IMR-90 (cell line): ENCODE measurements at regions not wholly inside any gene's neighbourhood (a gene's known extent, or its start where the extent isn't known, plus 50 kb on each side); places are given as distances from the start of the nearest gene placed in this dataset.

ENCODE experiments used
- ATAC-seq: fragments of 200-7000 bp; cut with Tn5 transposase; 2 replicates; pipeline ENCODE4 v1.9.1; 2020; ENCODE audit warnings: low read depth, mild to moderate bottlenecking, moderate library complexity
- BruUV-seq: library from RNA; stranded (reverse); fragments of 400-500 nt; replicated peaks from 2 replicates; lab custom pipeline; 2021; lab: Mats Ljungman, UMichigan
- CTCF ChIA-PET: fragments of 300-600 bp; formaldehyde crosslinking; extraction: SDS; loops from one replicate; lab custom pipeline; 2021; ENCODE audit warnings: antibody characterized with exemption; lab: Yijun Ruan, JAX
- POLR2A ChIA-PET: fragments of 300-600 bp; sonication (Branson Sonifier 250); formaldehyde crosslinking; loops from one replicate; lab custom pipeline; 2022; ENCODE audit warnings: antibody characterized with exemption; ENCODE audit not compliant: unreplicated experiment; lab: Charles Lee
- DNase-seq: peaks from one replicate; pipeline ENCODE4 v3.0.0; 2013
- H2AFZ ChIP-seq: replicated peaks from 2 replicates; pipeline ENCODE3; 2013; ENCODE audit warnings: low read length, mild to moderate bottlenecking; ENCODE audit not compliant: poor library complexity
- H2AK5ac ChIP-seq: 2 replicates; pipeline ENCODE4 v1.6.1; 2013; ENCODE audit warnings: low read depth, low read length, inconsistent platforms
- H2AK9ac ChIP-seq: replicated peaks from 2 replicates; pipeline ENCODE3; 2013; ENCODE audit warnings: mild to moderate bottlenecking, low read depth, low read length, moderate library complexity; ENCODE audit not compliant: poor library complexity
- H2BK120ac ChIP-seq: 2 replicates; pipeline ENCODE4 v1.6.1; 2013; ENCODE audit warnings: low read depth, low read length, inconsistent platforms
- H2BK15ac ChIP-seq: 3 replicates; pipeline ENCODE4 v1.6.1; 2013; ENCODE audit warnings: low read depth, low read length, inconsistent platforms
- H2BK20ac ChIP-seq: 2 replicates; pipeline ENCODE4 v1.6.1; 2013; ENCODE audit warnings: low read depth, mild to moderate bottlenecking, inconsistent platforms, low read length, moderate library complexity
- H2BK5ac ChIP-seq: 2 replicates; pipeline ENCODE4 v1.6.1; 2013; ENCODE audit warnings: mild to moderate bottlenecking, low read depth, low read length, inconsistent platforms; ENCODE audit not compliant: poor library complexity, severe bottlenecking
- H3K14ac ChIP-seq: replicated peaks from 2 replicates; pipeline ENCODE4 v1.6.1; 2013; ENCODE audit warnings: low read depth, low read length, inconsistent platforms
- H3K18ac ChIP-seq: 2 replicates; pipeline ENCODE4 v1.6.1; 2013; ENCODE audit warnings: low read depth, low read length, control low read depth
- H3K23ac ChIP-seq: 2 replicates; pipeline ENCODE4 v1.6.1; 2013; ENCODE audit warnings: low read depth, low read length, inconsistent platforms
- H3K27ac ChIP-seq: 2 replicates; pipeline ENCODE4 v1.5.1; 2013; ENCODE audit warnings: mild to moderate bottlenecking, control low read depth, low read length; ENCODE audit not compliant: insufficient read depth
- H3K27me3 ChIP-seq: 2 replicates; pipeline ENCODE4 v1.6.1; 2013; ENCODE audit warnings: low read length; ENCODE audit not compliant: control insufficient read depth, insufficient read depth
- H3K36me3 ChIP-seq: 2 replicates; pipeline ENCODE4 v1.6.1; 2013; ENCODE audit warnings: low read length, mixed read lengths; ENCODE audit not compliant: control insufficient read depth, insufficient read depth
- H3K4ac ChIP-seq: 2 replicates; pipeline ENCODE4 v1.6.1; 2013; ENCODE audit warnings: low read depth, low read length, inconsistent platforms
- H3K4me1 ChIP-seq: 2 replicates; pipeline ENCODE4 v1.6.1; 2013; ENCODE audit warnings: low read length, mixed read lengths; ENCODE audit not compliant: control insufficient read depth, insufficient read depth
- H3K4me2 ChIP-seq: 2 replicates; pipeline ENCODE4 v1.6.1; 2013; ENCODE audit warnings: low read depth, mild to moderate bottlenecking, control low read depth, low read length, moderate library complexity
- H3K4me3 ChIP-seq: 2 replicates; pipeline ENCODE4 v1.5.1; 2013; ENCODE audit warnings: low read depth, mild to moderate bottlenecking, control low read depth, low read length, moderate library complexity; ENCODE audit not compliant: insufficient read depth
- H3K56ac ChIP-seq: 2 replicates; pipeline ENCODE4 v1.6.1; 2013; ENCODE audit warnings: low read length, inconsistent platforms; ENCODE audit not compliant: insufficient read depth; ENCODE audit errors: extremely low read depth
- H3K79me1 ChIP-seq, 2 experiments: 2 replicates each; pipeline ENCODE4 v1.6.1; 2013; ENCODE audit warnings: low read length in 2 of 2, inconsistent platforms in 1 of 2, low read depth in 1 of 2
- H3K9ac ChIP-seq: 2 replicates; pipeline ENCODE4 v1.6.1; 2013; ENCODE audit warnings: low read depth, low read length, control low read depth
- H3K9me1 ChIP-seq: 2 replicates; pipeline ENCODE4 v1.6.1; 2013; ENCODE audit warnings: low read length, inconsistent platforms; ENCODE audit not compliant: insufficient read depth
- H3K9me3 ChIP-seq: 2 replicates; pipeline ENCODE4 v1.6.1; 2013; ENCODE audit warnings: low read length; ENCODE audit not compliant: control insufficient read depth, insufficient read depth
- H4K20me1 ChIP-seq: 2 replicates; pipeline ENCODE4 v1.6.1; 2013; ENCODE audit warnings: low read length, inconsistent platforms; ENCODE audit not compliant: insufficient read depth
- H4K5ac ChIP-seq: 2 replicates; pipeline ENCODE4 v1.6.1; 2013; ENCODE audit warnings: mild to moderate bottlenecking, low read depth, low read length, control low read depth
- H4K8ac ChIP-seq, 2 experiments: 2 replicates each; pipeline ENCODE4 v1.6.1; 2013; ENCODE audit warnings: low read depth in 2 of 2, low read length in 2 of 2, control low read depth in 1 of 2, inconsistent platforms in 1 of 2
- H4K91ac ChIP-seq: 2 replicates; pipeline ENCODE4 v1.6.1; 2013; ENCODE audit warnings: low read depth, low read length, inconsistent platforms; ENCODE audit not compliant: insufficient read depth
- BHLHE40 ChIP-seq: fragments of 150-350 bp; IDR thresholded peaks from 2 replicates; pipeline ENCODE4 v1.6.1; 2016; ENCODE audit warnings: mild to moderate bottlenecking, low read depth, low read length
- CEBPB ChIP-seq: IDR thresholded peaks from 2 replicates; pipeline ENCODE4 v1.6.1; 2012; ENCODE audit warnings: low read depth, low read length, improper control_type of control experiment
- CHD1 ChIP-seq: IDR thresholded peaks from 2 replicates; pipeline ENCODE4 v1.6.1; 2012; ENCODE audit warnings: low read depth, low read length, improper control_type of control experiment
- CTCF ChIP-seq: conservative IDR thresholded peaks from 2 replicates; pipeline ENCODE4 v1.5.1; 2012; ENCODE audit warnings: mild to moderate bottlenecking, low read depth, low read length, improper control_type of control experiment
- FOS ChIP-seq: fragments of 150-350 bp; IDR thresholded peaks from 2 replicates; pipeline ENCODE4 v1.6.1; 2016; ENCODE audit warnings: low read depth, low read length
- MAFK ChIP-seq: IDR thresholded peaks from 2 replicates; pipeline ENCODE4 v1.6.1; 2012; ENCODE audit warnings: low read depth, low read length, improper control_type of control experiment
- MAZ ChIP-seq: IDR thresholded peaks from 2 replicates; pipeline ENCODE4 v1.6.1; 2012; ENCODE audit warnings: low read depth, mild to moderate bottlenecking, low read length, improper control_type of control experiment, moderate library complexity, borderline replicate concordance
- MXI1 ChIP-seq: IDR thresholded peaks from 2 replicates; pipeline ENCODE4 v1.6.1; 2012; ENCODE audit warnings: low read depth, mild to moderate bottlenecking, low read length, moderate library complexity, borderline replicate concordance
- NFE2L2 ChIP-seq: fragments of 150-350 bp; IDR thresholded peaks from 2 replicates; pipeline ENCODE4 v1.6.1; 2016; ENCODE audit warnings: low read depth, mild to moderate bottlenecking, low read length
- POLR2A ChIP-seq: IDR thresholded peaks from 2 replicates; pipeline ENCODE4 v1.6.1; 2012; ENCODE audit warnings: mild to moderate bottlenecking, low read depth, low read length
- RAD21 ChIP-seq: IDR thresholded peaks from 2 replicates; pipeline ENCODE4 v1.6.1; 2012; ENCODE audit warnings: low read length, improper control_type of control experiment
- RCOR1 ChIP-seq: IDR thresholded peaks from 2 replicates; pipeline ENCODE4 v1.6.1; 2012; ENCODE audit warnings: mild to moderate bottlenecking, low read length, improper control_type of control experiment; ENCODE audit not compliant: insufficient replicate concordance
- RFX5 ChIP-seq: IDR thresholded peaks from 2 replicates; pipeline ENCODE4 v1.8.0; 2012; ENCODE audit warnings: low read depth, mild to moderate bottlenecking, low read length, moderate library complexity
- SMC3 ChIP-seq: fragments of 150-350 bp; IDR thresholded peaks from 2 replicates; pipeline ENCODE4 v1.6.1; 2016; ENCODE audit warnings: low read depth, mild to moderate bottlenecking, antibody characterized with exemption, low read length, moderate library complexity
- WGBS, 2 experiments: methylation state at CpG; one replicate each; pipeline versions ENCODE4 v1.1.5 to v1.1.7; 2013; ENCODE audit warnings: missing lambda C conversion rate in 2 of 2; ENCODE audit not compliant: insufficient read length in 1 of 2; ENCODE audit errors: extremely low coverage in 2 of 2; 5-methylcytosine and 5-hydroxymethylcytosine counted together
- dilution Hi-C: fragments of 300-500 bp; cut with HindIII; formaldehyde crosslinking; loops from one replicate; pipeline ENCODE4 v1.14.3; 2018; ENCODE audit warnings: low sequenced_read_pairs; ENCODE audit not compliant: unreplicated experiment
- in situ Hi-C: fragments of 300-500 bp; cut with MboI; formaldehyde crosslinking; loops from 3 replicates; pipeline ENCODE4 v1.14.3; 2019; ENCODE audit warnings: low sequenced_read_pairs, inconsistent platforms, mixed read lengths
- intact Hi-C: fragments of 100-400 bp; cut with micrococcal nuclease; formaldehyde crosslinking; loops from 2 replicates; pipeline ENCODE4 v1.10.0; 2022
- TF ChIP-seq, protein P1 (sequence below): fragments of 150-350 bp; IDR thresholded peaks from 2 replicates; pipeline ENCODE4 v1.6.1; 2017; ENCODE audit warnings: mild to moderate bottlenecking, antibody characterized with exemption, low read length, low read depth

- H4K8ac ChIP-seq: no peak overlapping the region
- H3K9ac ChIP-seq: no peak overlapping the region
- no peaks in the 10 kb centered on the region for H3K9me1 ChIP-seq
- no peaks in the 10 kb centered on the region for H3K27me3 ChIP-seq
- POLR2A ChIA-PET: no interaction called here
- H3K79me1 ChIP-seq: no peaks in the 10 kb centered on the region
- no peak overlapping the region for H2AFZ ChIP-seq
- no peak overlapping the region for H3K4ac ChIP-seq
- in situ Hi-C loops (no loop called here), dilution Hi-C loops (no loop called here), intact Hi-C loops (no loop called here)
- no peak overlapping the region for H4K91ac ChIP-seq
- no peaks in the 10 kb centered on the region for H3K36me3 ChIP-seq
- no peak overlapping the region for H2AK9ac ChIP-seq
- no CpG with 5 or more reads among the region's 3 CpGs for WGBS, 2 experiments
- no peak overlapping the region for H2AK5ac ChIP-seq
- H3K18ac ChIP-seq: no peak overlapping the region
- H2BK120ac ChIP-seq: no peak overlapping the region
- no peak overlapping the region for H2BK20ac ChIP-seq
- H3K27ac ChIP-seq: no peak overlapping the region
- no peak overlapping the region for H3K23ac ChIP-seq
- no peak for DNase-seq
- CTCF ChIA-PET: no interaction called here
- H3K56ac ChIP-seq: no peak overlapping the region
- peaks cover 5% of the 10 kb centered on the region for H3K9me3 ChIP-seq
- no peak overlapping the region for H3K14ac ChIP-seq
- no peak overlapping the region for H2BK15ac ChIP-seq
- no peak for TF ChIP-seq POLR2A
- no peak for TF ChIP-seq MXI1
- no peak for TF ChIP-seq RCOR1
- no peak for TF ChIP-seq FOS
- no peak for TF ChIP-seq RAD21
- TF ChIP-seq CTCF: no peak
- no peak for TF ChIP-seq MAFK
- TF ChIP-seq, protein P1, sequence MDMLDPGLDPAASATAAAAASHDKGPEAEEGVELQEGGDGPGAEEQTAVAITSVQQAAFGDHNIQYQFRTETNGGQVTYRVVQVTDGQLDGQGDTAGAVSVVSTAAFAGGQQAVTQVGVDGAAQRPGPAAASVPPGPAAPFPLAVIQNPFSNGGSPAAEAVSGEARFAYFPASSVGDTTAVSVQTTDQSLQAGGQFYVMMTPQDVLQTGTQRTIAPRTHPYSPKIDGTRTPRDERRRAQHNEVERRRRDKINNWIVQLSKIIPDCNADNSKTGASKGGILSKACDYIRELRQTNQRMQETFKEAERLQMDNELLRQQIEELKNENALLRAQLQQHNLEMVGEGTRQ: no peak
- TF ChIP-seq NFE2L2: no peak
- no peak for TF ChIP-seq RFX5
- no peak for TF ChIP-seq SMC3
- TF ChIP-seq CHD1: no peak
- no peak for TF ChIP-seq CEBPB
- no peak for TF ChIP-seq MAZ
- TF ChIP-seq BHLHE40: no peak
- no TSS peak for BruUV-seq
- no peak overlapping the region for H4K5ac ChIP-seq
- no peaks in the 10 kb centered on the region for H3K4me1 ChIP-seq
- H4K20me1 ChIP-seq: no peaks in the 10 kb centered on the region
- ATAC-seq: no peak
- H2BK5ac ChIP-seq: no peak overlapping the region
- no peak overlapping the region for H3K4me2 ChIP-seq
- H3K4me3 ChIP-seq: no peak overlapping the region
Measured at GRCh38 chr11:21634491-21634890, 558.4 kb upstream of the ANO5 start.
